ENCODE measurements at regions not wholly inside any gene's neighbourhood (a gene's known extent, or its start where the extent isn't known, plus 50 kb on each side); places are given as distances from the start of the nearest gene placed in this dataset.

- TF ChIP-seq CTCF (IDR thresholded peaks at IDR 0.05) (no peak), POLR2A (IDR thresholded peaks at IDR 0.05) (no peak), EP300 (IDR thresholded peaks at IDR 0.05; ENCODE audit: low read depth) (no peak)
Observed at GRCh38 chr1:98817821-98818220, 156.3 kb downstream of the SNX7 start.

All from transverse colon (tissue), 3 donors.